K562 (cell line): ENCODE measurements at regions not wholly inside any gene's neighbourhood (a gene's known extent, or its start where the extent isn't known, plus 50 kb on each side); places are given as distances from the start of the nearest gene placed in this dataset.

Source experiments
- CGGBP1 ChIP-seq: fragments of 250-450 bp; sonication (Bioruptor Pico); IDR thresholded peaks from 2 replicates; pipeline ENCODE4 v1.9.0; 2021; ENCODE audit warnings: mild to moderate bottlenecking
- CREB3 ChIP-seq: fragments of 450-650 bp; conservative IDR thresholded peaks from 2 replicates; pipeline ENCODE4 v1.6.1; 2016; ENCODE audit warnings: missing genetic modification characterization, low read depth, mild to moderate bottlenecking, missing compliant biosample characterization, moderate library complexity
- DDX20 ChIP-seq: fragments of 450-650 bp; IDR thresholded peaks from 2 replicates; pipeline ENCODE4 v1.6.1; 2016; ENCODE audit warnings: missing genetic modification characterization, low read depth, mild to moderate bottlenecking, missing compliant biosample characterization, moderate library complexity
- E2F1 ChIP-seq: sonication (generic); formaldehyde crosslinking; IDR thresholded peaks from 2 replicates; pipeline ENCODE4 v1.8.1; 2023; ENCODE audit warnings: mild to moderate bottlenecking, missing genetic modification reagents, moderate library complexity
- ERF ChIP-seq: fragments of 450-650 bp; formaldehyde crosslinking; IDR thresholded peaks from 2 replicates; pipeline ENCODE4 v1.4.0; 2020; ENCODE audit warnings: mild to moderate bottlenecking, mixed read lengths
- FOXM1 ChIP-seq, 2 experiments: fragments of 450-650 bp in 1 of 2; sonication (generic) in 1 of 2; formaldehyde crosslinking in 1 of 2; IDR thresholded peaks; 2 replicates each; pipeline versions ENCODE4 v1.6.1 to v1.9.0; 2017 to 2022; ENCODE audit warnings: low read depth in 2 of 2, mild to moderate bottlenecking in 2 of 2, missing genetic modification reagents in 1 of 2, moderate library complexity in 1 of 2
- GATAD2B ChIP-seq: fragments of 450-650 bp; IDR thresholded peaks from 2 replicates; pipeline ENCODE4 v1.6.1; 2017; ENCODE audit warnings: mild to moderate bottlenecking, borderline replicate concordance
- JUN ChIP-seq, 2 experiments: sonication (generic) in 1 of 2; formaldehyde crosslinking in 1 of 2; IDR thresholded peaks; 2 replicates each; pipeline versions ENCODE4 v1.6.1 to v1.8.0; 2012 to 2022; ENCODE audit warnings: borderline replicate concordance in 2 of 2, mild to moderate bottlenecking in 2 of 2, improper control_type of control experiment in 1 of 2, low read depth in 1 of 2, low read length in 1 of 2, missing genetic modification reagents in 1 of 2
- KLF6 ChIP-seq: fragments of 250-450 bp; sonication (Bioruptor Pico); IDR thresholded peaks from 2 replicates; pipeline ENCODE4 v1.4.0; 2020; ENCODE audit warnings: mild to moderate bottlenecking, moderate library complexity, borderline replicate concordance
- MAFF ChIP-seq: IDR thresholded peaks from 2 replicates; pipeline ENCODE4 v1.6.1; 2012; ENCODE audit warnings: low read length, improper control_type of control experiment
- MCM7 ChIP-seq, 2 experiments: fragments of 450-650 bp; IDR thresholded peaks; 2 replicates each; pipeline ENCODE4 v1.6.1; 2016 to 2018
- MTA1 ChIP-seq: fragments of 450-650 bp; IDR thresholded peaks from 2 replicates; pipeline ENCODE4 v1.6.1; 2017; ENCODE audit warnings: borderline replicate concordance
- NELFE ChIP-seq: IDR thresholded peaks from 2 replicates; pipeline ENCODE4 v1.6.1; 2011; ENCODE audit warnings: mild to moderate bottlenecking; ENCODE audit not compliant: insufficient read depth, insufficient read length
- NR3C1 ChIP-seq: sonication (generic); formaldehyde crosslinking; IDR thresholded peaks from 2 replicates; pipeline ENCODE4 v1.8.1; 2022; ENCODE audit warnings: missing genetic modification reagents
- POLR2B ChIP-seq: fragments of 450-650 bp; IDR thresholded peaks from 2 replicates; pipeline ENCODE4 v1.6.1; 2018; ENCODE audit warnings: low read depth; ENCODE audit not compliant: partially characterized antibody
- POLR2H ChIP-seq: IDR thresholded peaks from 2 replicates; pipeline ENCODE4 v1.6.1; 2016; ENCODE audit warnings: missing genetic modification characterization, low read depth, mild to moderate bottlenecking, control low read depth, missing compliant biosample characterization, moderate library complexity
- SRSF7 ChIP-seq: fragments of 200-400 bp; formaldehyde crosslinking; optimal IDR thresholded peaks from 2 replicates; pipeline ENCODE3; 2017; ENCODE audit warnings: mild to moderate bottlenecking, low read depth, low read length
- TAL1 ChIP-seq: fragments of 450-650 bp; IDR thresholded peaks from 2 replicates; pipeline ENCODE4 v1.6.1; 2016; ENCODE audit warnings: mild to moderate bottlenecking
- TCF7L2 ChIP-seq: fragments of 150-350 bp; IDR thresholded peaks from 2 replicates; pipeline ENCODE4 v1.6.1; 2016; ENCODE audit warnings: low read depth, mild to moderate bottlenecking, low read length, moderate library complexity
- ZNF133 ChIP-seq: fragments of 250-450 bp; sonication (Bioruptor Pico); IDR thresholded peaks from 2 replicates; pipeline ENCODE4 v1.4.0; 2020; ENCODE audit warnings: mild to moderate bottlenecking
- ZNF398 ChIP-seq: fragments of 250-450 bp; sonication (Bioruptor Pico); IDR thresholded peaks from 2 replicates; pipeline ENCODE4 v1.8.0; 2021; ENCODE audit warnings: moderate library complexity, mild to moderate bottlenecking, inconsistent platforms

- TF ChIP-seq SRSF7, result no peak
- no peak for TF ChIP-seq ZNF133 (CRISPR knock-in tag)
- no peak for TF ChIP-seq POLR2B
- no peak for TF ChIP-seq ZNF398
- TF ChIP-seq CGGBP1 (CRISPR knock-in tag), result no peak
- no peak for TF ChIP-seq DDX20 (tag)
- no peak for TF ChIP-seq CREB3
- TF ChIP-seq GATAD2B, result no peak
- no peak for TF ChIP-seq ERF (CRISPR knock-in tag)
- no peak for TF ChIP-seq E2F1 (CRISPR knock-in tag)
- no peak for TF ChIP-seq FOXM1 (IDR thresholded peaks at IDR 0.05; ENCODE audit: low read depth)
- TF ChIP-seq FOXM1 (CRISPR knock-in tag; IDR thresholded peaks at IDR 0.05; ENCODE audit: low read depth), result no peak
- peak; percentile 78 for TF ChIP-seq JUN (IDR thresholded peaks at IDR 0.05; ENCODE audit: borderline replicate concordance, low read depth, low read length)
- no peak for TF ChIP-seq JUN (CRISPR knock-in tag; IDR thresholded peaks at IDR 0.05; ENCODE audit: borderline replicate concordance)
- peak; percentile 31; the same call in 1 of the 2 replicates for TF ChIP-seq TAL1
- no peak for TF ChIP-seq NR3C1 (CRISPR knock-in tag)
- TF ChIP-seq MCM7 (IDR thresholded peaks at IDR 0.05), result no peak
- TF ChIP-seq POLR2H (tag), result no peak
- no peak for TF ChIP-seq MTA1
- no peak for TF ChIP-seq NELFE
- TF ChIP-seq TCF7L2, result no peak
- peak; percentile 80 for TF ChIP-seq MAFF
- no peak for TF ChIP-seq KLF6
Measured at GRCh38 chr1:91596474-91596873, 95.8 kb downstream of the CDC7 start (continued).
